ENCODE measurements at regions not wholly inside any gene's neighbourhood (a gene's known extent, or its start where the extent isn't known, plus 50 kb on each side); places are given as distances from the start of the nearest gene placed in this dataset.

DNA sequence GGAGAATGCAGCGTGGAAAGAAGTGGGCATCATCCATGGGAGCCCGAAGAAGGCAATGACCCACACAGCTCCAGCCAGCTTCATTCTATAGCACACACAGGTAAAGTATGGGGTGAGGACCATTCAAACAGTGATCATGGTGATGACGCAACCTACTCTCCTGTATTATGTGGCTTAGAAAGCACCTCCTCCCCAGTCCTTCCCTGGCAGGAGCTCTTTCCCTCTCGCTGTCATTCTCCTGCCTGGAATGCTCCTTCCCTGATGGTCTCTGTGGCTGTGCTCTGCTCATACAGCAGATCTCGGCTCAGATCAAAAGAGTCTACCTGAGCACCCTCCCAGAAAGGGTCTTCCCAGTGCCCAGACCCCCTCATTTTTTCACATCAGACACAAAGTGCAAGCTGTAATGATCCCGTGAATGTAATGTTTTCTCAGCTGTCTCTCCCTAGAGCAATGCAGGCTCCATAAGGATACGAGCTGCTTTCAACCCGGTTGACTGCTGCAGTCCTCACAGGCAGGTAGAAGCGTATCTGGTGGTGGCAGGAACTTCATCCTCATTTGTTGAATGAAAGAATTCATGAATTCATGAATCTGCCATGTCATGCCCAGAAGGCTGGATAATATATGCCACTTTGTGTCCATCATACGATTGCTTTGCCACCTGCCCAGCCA, 248.8 kb downstream of the HS3ST3A1 start:
- H3K4me3 ChIP-seq (replicated peaks; ENCODE audit: low read depth, low read length): no peak overlapping the region
- no peak for DNase-seq (ENCODE audit: extremely low read depth, low read depth)
- TF ChIP-seq, protein P1, sequence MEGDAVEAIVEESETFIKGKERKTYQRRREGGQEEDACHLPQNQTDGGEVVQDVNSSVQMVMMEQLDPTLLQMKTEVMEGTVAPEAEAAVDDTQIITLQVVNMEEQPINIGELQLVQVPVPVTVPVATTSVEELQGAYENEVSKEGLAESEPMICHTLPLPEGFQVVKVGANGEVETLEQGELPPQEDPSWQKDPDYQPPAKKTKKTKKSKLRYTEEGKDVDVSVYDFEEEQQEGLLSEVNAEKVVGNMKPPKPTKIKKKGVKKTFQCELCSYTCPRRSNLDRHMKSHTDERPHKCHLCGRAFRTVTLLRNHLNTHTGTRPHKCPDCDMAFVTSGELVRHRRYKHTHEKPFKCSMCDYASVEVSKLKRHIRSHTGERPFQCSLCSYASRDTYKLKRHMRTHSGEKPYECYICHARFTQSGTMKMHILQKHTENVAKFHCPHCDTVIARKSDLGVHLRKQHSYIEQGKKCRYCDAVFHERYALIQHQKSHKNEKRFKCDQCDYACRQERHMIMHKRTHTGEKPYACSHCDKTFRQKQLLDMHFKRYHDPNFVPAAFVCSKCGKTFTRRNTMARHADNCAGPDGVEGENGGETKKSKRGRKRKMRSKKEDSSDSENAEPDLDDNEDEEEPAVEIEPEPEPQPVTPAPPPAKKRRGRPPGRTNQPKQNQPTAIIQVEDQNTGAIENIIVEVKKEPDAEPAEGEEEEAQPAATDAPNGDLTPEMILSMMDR (IDR thresholded peaks at IDR 0.05; ENCODE audit: low read depth, low read length, missing control alignments): no peak

DNA sequence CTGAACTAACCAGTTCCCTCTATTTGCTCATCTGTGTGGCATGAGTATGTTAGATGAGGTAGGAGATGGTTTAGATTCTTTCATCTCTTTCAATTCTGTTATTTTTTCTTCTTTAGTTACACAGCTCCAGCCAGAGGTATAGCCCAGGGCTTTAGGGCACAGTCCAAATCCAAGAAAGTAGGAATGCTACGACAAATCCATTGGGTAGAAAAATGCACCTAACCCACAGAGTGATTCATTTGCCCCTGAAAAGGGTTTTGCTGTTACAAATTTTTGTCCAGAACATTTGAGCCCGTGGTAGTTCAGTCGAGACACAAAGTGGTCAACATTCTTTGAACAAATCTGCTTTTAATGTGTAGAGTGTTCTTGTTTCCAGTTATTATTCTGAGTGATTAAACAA, 250.7 kb downstream of the HS3ST3A1 start:
- peak; percentile 39 for DNase-seq (ENCODE audit: extremely low read depth, low read depth)
- H3K4me3 ChIP-seq (replicated peaks; ENCODE audit: low read depth, low read length): no peak overlapping the region
- TF ChIP-seq, protein P1 (IDR thresholded peaks at IDR 0.05; ENCODE audit: low read depth, low read length, missing control alignments): no peak

DNA sequence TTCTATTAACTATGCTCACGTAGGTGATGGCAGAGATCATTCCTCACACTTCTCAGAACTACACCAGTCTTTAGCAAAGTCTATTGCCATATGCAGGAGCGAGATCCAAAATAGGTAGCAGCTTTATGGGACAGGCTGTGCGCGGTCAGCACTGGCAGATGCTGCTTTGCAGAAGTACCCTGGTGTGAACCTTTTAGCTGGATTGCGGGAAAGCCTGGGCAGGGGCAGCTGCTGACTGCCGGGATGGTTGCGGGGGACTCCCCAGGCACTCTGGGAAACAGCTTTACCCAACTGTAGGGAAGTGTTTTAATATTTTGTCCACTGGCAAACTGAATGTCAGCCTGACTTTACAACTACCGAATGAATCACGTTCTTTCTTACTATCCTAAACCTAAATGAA, 251.3 kb downstream of the HS3ST3A1 start:
- H3K4me3 ChIP-seq (replicated peaks; ENCODE audit: low read depth, low read length): no peak overlapping the region
- no peak for DNase-seq (ENCODE audit: extremely low read depth, low read depth)
- TF ChIP-seq, protein P1 (IDR thresholded peaks at IDR 0.05; ENCODE audit: low read depth, low read length, missing control alignments): no peak

DNA sequence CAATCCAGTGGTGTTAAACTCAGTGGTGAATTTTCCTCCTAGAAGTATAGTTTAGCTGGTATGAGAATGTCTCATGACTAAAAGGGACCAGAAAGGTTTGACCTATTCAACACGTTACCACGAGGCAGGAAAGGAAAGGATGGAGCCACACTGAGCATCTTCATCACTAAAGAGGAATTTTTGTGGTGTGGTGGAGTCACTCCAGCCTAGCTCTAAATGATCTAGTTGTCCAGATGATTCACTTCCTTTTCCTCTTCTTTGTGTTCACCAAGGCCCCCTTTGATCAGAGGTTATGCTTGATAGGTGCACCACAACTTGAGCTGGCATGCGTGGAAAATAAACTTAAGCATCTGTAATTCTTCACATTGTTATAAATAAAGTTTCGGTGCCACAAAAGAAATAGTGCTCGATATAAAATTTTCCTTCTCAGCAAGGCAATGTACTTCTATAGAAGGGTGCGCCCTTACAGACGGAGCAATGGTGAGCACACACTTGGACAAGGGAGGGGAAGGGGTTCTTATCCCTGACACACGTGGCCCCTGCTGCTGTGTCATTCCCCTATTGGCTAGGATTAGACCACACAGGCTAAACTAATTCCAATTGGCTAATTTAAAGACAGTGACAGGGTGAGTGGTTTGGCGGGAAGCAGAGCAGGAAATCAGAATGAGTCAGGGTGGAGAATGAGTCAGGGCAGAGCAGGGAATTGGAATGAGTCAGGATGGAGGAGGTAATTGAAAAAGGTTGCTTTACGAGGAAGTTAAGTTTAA, 254.6 kb downstream of the HS3ST3A1 start:
- DNase-seq (ENCODE audit: extremely low read depth, low read depth): peak; percentile 93

DNA sequence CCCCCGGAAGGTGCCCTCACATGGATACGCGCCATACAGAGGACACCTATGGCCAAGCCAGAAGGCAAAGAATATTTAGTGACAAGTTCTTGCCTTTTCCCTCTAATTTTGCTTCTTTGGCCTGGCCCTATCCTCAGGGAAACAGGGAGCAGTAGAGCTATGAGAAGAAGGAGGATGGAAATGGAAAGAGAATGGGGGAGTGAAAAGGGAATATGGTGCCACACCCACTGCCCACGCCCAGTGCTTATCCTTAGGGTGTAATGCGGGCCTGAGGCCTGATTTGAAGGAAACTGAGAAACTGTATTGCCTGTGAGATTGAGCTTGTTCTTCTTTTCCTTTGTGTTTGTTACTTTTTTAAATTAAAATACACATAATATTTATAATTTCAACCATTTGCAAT, 255.1 kb downstream of the HS3ST3A1 start:
- DNase-seq (ENCODE audit: extremely low read depth, low read depth): no peak
- TF ChIP-seq, protein P1 (IDR thresholded peaks at IDR 0.05; ENCODE audit: low read depth, low read length, missing control alignments): no peak

More for the DNA sequence above, 254.6 kb downstream of the HS3ST3A1 start:
- H3K4me3 ChIP-seq (replicated peaks; ENCODE audit: low read depth, low read length): no peak overlapping the region
- TF ChIP-seq, protein P1 (IDR thresholded peaks at IDR 0.05; ENCODE audit: low read depth, low read length, missing control alignments): no peak

DNA sequence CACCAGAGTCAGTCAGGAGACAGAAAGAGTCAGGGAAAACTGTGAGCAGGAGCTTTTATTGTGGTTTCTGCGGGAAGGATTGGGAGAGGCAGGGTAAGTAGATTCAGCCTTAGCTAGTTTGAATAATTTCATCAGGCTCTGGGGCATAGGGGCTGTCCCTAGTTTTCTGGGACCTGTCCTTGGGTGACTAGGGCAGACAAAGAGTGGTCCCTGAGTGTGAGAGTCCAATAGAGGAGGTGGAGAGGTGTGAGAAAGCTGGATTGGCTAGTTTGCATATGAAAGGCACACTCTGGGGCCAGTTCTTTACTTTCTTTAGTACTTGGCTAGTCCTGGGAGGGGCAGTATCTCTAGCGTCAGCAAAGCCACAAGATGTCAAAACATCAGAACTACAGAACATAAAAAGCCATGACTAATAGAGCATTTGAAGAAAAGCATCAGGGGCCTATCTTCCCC, 255.6 kb downstream of the HS3ST3A1 start:
- peak; percentile 95 for DNase-seq (ENCODE audit: extremely low read depth, low read depth)

More for the DNA sequence above, 255.1 kb downstream of the HS3ST3A1 start:
- H3K4me3 ChIP-seq (replicated peaks; ENCODE audit: low read depth, low read length): no peak overlapping the region

More for the DNA sequence above, 255.6 kb downstream of the HS3ST3A1 start:
- no peak overlapping the region for H3K4me3 ChIP-seq (replicated peaks; ENCODE audit: low read depth, low read length)
- TF ChIP-seq, protein P1 (IDR thresholded peaks at IDR 0.05; ENCODE audit: low read depth, low read length, missing control alignments): no peak
